Prostate gland (tissue), 2 donors: ENCODE measurements at regions not wholly inside any gene's neighbourhood (a gene's known extent, or its start where the extent isn't known, plus 50 kb on each side); places are given as distances from the start of the nearest gene placed in this dataset.
A peak's percentile ranks its signal among the peaks of the same experiment; 100 is the strongest.
"Not testable (repeated sequence)": the region's sequence is repeated elsewhere in the genome, so short reads cannot be mapped to it uniquely, and the experiment has no call there.

Source experiments
- DNase-seq: peaks from one replicate; pipeline ENCODE4 v3.0.0-alpha.2; 2019; ENCODE audit warnings: low spot score
- H3K27ac ChIP-seq, 2 donors: fragments of 200-600 bp; sonication (generic); 2 replicates each; pipeline ENCODE4 v1.5.1; 2017 to 2019
- H3K27me3 ChIP-seq: fragments of 200-600 bp; sonication (generic); replicated peaks from 2 replicates; pipeline ENCODE4 v1.5.1; 2019; ENCODE audit not compliant: insufficient read depth
- H3K36me3 ChIP-seq, 2 donors: fragments of 200-600 bp; sonication (generic); 1 replicate in 1 of 2; 2 replicates in 1 of 2; pipeline versions ENCODE4 v1.5.1 to v1.8.1; 2017 to 2019
- H3K4me1 ChIP-seq: fragments of 200-600 bp; sonication (generic); replicated peaks from 2 replicates; pipeline ENCODE4 v1.5.1; 2019
- H3K4me3 ChIP-seq, 2 donors: fragments of 200-600 bp; sonication (generic); 2 replicates each; pipeline ENCODE4 v1.5.1; 2017 to 2019
- H3K9me3 ChIP-seq: fragments of 200-600 bp; sonication (generic); 2 replicates; pipeline ENCODE4 v1.5.1; 2017
- CTCF ChIP-seq, 4 experiments: fragments of 200-600 bp in 2 of 4; fragments of 450-650 bp in 2 of 4; sonication (generic) in 2 of 4; IDR thresholded peaks; 1 replicate in 3 of 4; 2 replicates in 1 of 4; pipeline ENCODE4 v1.5.1; 2016 to 2019; ENCODE audit warnings: antibody characterized with exemption in 4 of 4, mild to moderate bottlenecking in 2 of 4, moderate library complexity in 2 of 4
- POLR2A ChIP-seq: fragments of 450-650 bp; IDR thresholded peaks from one replicate; pipeline ENCODE4 v1.6.1; 2016; ENCODE audit warnings: antibody characterized with exemption, mild to moderate bottlenecking
- POLR2AphosphoS5 ChIP-seq: sonication (generic); formaldehyde crosslinking; IDR thresholded peaks from one replicate; pipeline ENCODE4 v1.6.1; 2017; ENCODE audit warnings: antibody characterized with exemption
- WGBS: methylation state at CpG from one replicate; pipeline ENCODE4 v1.1.5; 2018; 5-methylcytosine and 5-hydroxymethylcytosine counted together
- intact Hi-C: fragments of 100-400 bp; cut with DNase I; formaldehyde crosslinking; loops from one replicate; pipeline ENCODE4 v1.14.2; 2022

GRCh38 chr1:30656171-30656940 lies 67.0 kb downstream of the MATN1 start:
- TF ChIP-seq POLR2A = no peak
- no peak for TF ChIP-seq POLR2AphosphoS5
- no peak for TF ChIP-seq CTCF (IDR thresholded peaks at IDR 0.05)
- Histone ChIP-seq H3K9me3 (no peaks in the 10 kb centered on the region), H3K27me3 (no peaks in the 10 kb centered on the region), H3K4me3 (no peak overlapping the region), H3K4me1 (no peaks in the 10 kb centered on the region), H3K36me3 (no peaks in the 10 kb centered on the region), H3K27ac (no peak overlapping the region)
- intact Hi-C loops = no loop called here
- no peak for DNase-seq
- 63% methylated on average over 27 of the region's 27 CpGs for WGBS

GRCh38 chr1:30655672-30656071 lies 67.7 kb downstream of the MATN1 start:
- TF ChIP-seq POLR2AphosphoS5 = no peak
- TF ChIP-seq CTCF (IDR thresholded peaks at IDR 0.05) = no peak
- no peak for TF ChIP-seq POLR2A
- Histone ChIP-seq H3K36me3 (no peaks in the 10 kb centered on the region), H3K4me1 (no peaks in the 10 kb centered on the region), H3K4me3 (no peak overlapping the region), H3K27me3 (no peaks in the 10 kb centered on the region), H3K27ac (no peak overlapping the region), H3K9me3 (no peaks in the 10 kb centered on the region)
- no peak for DNase-seq
- intact Hi-C loops = no loop called here
- WGBS = 64% methylated on average over 3 of the region's 3 CpGs

GRCh38 chr1:30654188-30654587 lies 69.2 kb downstream of the MATN1 start:
- intact Hi-C loops = no loop called here
- Histone ChIP-seq H3K9me3 (no peaks in the 10 kb centered on the region), H3K36me3 (no peaks in the 10 kb centered on the region), H3K27ac (no peak overlapping the region), H3K4me3 (no peak overlapping the region), H3K27me3 (no peaks in the 10 kb centered on the region), H3K4me1 (no peaks in the 10 kb centered on the region)
- 91% methylated on average over 5 of the region's 5 CpGs for WGBS
- TF ChIP-seq POLR2AphosphoS5 (no peak), CTCF (IDR thresholded peaks at IDR 0.05) (no peak), POLR2A (no peak)
- no peak for DNase-seq

GRCh38 chr1:30652152-30652841 lies 71.1 kb downstream of the MATN1 start:
- intact Hi-C loops = no loop called here
- 48% methylated on average over 4 of the region's 4 CpGs for whole genome bisulfite sequencing
- Histone ChIP-seq H3K36me3 (no peaks in the 10 kb centered on the region), H3K4me3 (no peak overlapping the region), H3K27ac (no peak overlapping the region), H3K9me3 (no peaks in the 10 kb centered on the region), H3K4me1 (no peaks in the 10 kb centered on the region), H3K27me3 (no peaks in the 10 kb centered on the region)
- TF ChIP-seq POLR2A (no peak), CTCF (IDR thresholded peaks at IDR 0.05) (no peak), POLR2AphosphoS5 (no peak)
- DNase-seq = no peak

GRCh38 chr1:30651395-30651794 lies 72.0 kb downstream of the MATN1 start:
- intact Hi-C loops, H3K4me3 ChIP-seq, H3K36me3 ChIP-seq, H3K9me3 ChIP-seq, H3K27me3 ChIP-seq, H3K4me1 ChIP-seq, DNase-seq: not testable (repeated sequence)
- peak overlapping the region in 1 of 2 donors; percentile 46 for H3K27ac ChIP-seq
- WGBS = 36% methylated on average over 5 of the region's 5 CpGs
